ENCODE measurements at regions not wholly inside any gene's neighbourhood (a gene's known extent, or its start where the extent isn't known, plus 50 kb on each side); places are given as distances from the start of the nearest gene placed in this dataset.

DNA sequence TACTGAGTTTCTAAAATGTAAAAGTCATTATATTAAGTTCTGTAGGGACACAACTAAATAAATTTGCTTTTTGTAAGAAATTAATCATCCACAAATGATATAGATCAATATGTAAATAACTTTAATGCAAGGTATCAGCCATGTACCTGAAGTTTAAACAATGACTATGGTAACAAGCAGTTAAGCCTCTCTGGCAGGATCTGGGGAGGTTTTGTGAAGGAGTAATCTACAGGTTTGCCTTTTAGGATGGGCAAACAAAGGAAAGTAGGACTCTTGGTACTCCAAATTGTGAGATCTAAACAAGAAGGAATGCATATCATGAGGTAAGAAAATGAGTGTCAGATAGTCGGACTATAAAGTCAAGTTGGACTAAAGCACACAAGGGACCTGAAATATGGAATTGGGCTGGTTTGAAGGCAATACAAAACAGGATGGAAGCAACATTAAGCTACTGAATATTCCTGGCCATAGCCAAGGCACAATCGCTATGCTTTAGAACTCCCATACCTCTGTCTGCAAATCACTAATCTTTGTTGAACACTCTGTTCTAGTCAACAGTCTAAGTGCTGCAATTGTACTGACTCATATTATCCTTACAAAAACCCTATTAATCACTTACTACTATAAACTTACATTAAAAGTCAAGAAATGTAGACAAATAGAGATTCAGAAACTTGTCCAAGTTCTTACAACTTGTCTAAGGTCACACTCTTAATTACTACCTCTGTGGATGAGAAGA lies 412.8 kb downstream of the DIPK2A start:
- TF ChIP-seq, protein P1, sequence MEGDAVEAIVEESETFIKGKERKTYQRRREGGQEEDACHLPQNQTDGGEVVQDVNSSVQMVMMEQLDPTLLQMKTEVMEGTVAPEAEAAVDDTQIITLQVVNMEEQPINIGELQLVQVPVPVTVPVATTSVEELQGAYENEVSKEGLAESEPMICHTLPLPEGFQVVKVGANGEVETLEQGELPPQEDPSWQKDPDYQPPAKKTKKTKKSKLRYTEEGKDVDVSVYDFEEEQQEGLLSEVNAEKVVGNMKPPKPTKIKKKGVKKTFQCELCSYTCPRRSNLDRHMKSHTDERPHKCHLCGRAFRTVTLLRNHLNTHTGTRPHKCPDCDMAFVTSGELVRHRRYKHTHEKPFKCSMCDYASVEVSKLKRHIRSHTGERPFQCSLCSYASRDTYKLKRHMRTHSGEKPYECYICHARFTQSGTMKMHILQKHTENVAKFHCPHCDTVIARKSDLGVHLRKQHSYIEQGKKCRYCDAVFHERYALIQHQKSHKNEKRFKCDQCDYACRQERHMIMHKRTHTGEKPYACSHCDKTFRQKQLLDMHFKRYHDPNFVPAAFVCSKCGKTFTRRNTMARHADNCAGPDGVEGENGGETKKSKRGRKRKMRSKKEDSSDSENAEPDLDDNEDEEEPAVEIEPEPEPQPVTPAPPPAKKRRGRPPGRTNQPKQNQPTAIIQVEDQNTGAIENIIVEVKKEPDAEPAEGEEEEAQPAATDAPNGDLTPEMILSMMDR (conservative IDR thresholded peaks at IDR 0.05; ENCODE audit: low read depth in 2 of 2), result no peak
- TF ChIP-seq, protein P2, sequence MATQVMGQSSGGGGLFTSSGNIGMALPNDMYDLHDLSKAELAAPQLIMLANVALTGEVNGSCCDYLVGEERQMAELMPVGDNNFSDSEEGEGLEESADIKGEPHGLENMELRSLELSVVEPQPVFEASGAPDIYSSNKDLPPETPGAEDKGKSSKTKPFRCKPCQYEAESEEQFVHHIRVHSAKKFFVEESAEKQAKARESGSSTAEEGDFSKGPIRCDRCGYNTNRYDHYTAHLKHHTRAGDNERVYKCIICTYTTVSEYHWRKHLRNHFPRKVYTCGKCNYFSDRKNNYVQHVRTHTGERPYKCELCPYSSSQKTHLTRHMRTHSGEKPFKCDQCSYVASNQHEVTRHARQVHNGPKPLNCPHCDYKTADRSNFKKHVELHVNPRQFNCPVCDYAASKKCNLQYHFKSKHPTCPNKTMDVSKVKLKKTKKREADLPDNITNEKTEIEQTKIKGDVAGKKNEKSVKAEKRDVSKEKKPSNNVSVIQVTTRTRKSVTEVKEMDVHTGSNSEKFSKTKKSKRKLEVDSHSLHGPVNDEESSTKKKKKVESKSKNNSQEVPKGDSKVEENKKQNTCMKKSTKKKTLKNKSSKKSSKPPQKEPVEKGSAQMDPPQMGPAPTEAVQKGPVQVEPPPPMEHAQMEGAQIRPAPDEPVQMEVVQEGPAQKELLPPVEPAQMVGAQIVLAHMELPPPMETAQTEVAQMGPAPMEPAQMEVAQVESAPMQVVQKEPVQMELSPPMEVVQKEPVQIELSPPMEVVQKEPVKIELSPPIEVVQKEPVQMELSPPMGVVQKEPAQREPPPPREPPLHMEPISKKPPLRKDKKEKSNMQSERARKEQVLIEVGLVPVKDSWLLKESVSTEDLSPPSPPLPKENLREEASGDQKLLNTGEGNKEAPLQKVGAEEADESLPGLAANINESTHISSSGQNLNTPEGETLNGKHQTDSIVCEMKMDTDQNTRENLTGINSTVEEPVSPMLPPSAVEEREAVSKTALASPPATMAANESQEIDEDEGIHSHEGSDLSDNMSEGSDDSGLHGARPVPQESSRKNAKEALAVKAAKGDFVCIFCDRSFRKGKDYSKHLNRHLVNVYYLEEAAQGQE (IDR thresholded peaks at IDR 0.05; ENCODE audit: unreplicated experiment), result no peak
- no peak for TF ChIP-seq EZH2 (IDR thresholded peaks at IDR 0.05; ENCODE audit: low read depth, unreplicated experiment)
- no peak for TF ChIP-seq POLR2AphosphoS5 (IDR thresholded peaks at IDR 0.05; ENCODE audit: low read depth)
- no peak for TF ChIP-seq ZNF331 (CRISPR knock-in tag; IDR thresholded peaks at IDR 0.05; ENCODE audit: low read depth)
- TF ChIP-seq ZNF114 (CRISPR knock-in tag; IDR thresholded peaks at IDR 0.05), result no peak
- no peak for TF ChIP-seq EZH2phosphoT487 (IDR thresholded peaks at IDR 0.05; ENCODE audit: unreplicated experiment)
- no peak for TF ChIP-seq JUNB (IDR thresholded peaks at IDR 0.05; ENCODE audit: unreplicated experiment)
- TF ChIP-seq, protein P3, sequence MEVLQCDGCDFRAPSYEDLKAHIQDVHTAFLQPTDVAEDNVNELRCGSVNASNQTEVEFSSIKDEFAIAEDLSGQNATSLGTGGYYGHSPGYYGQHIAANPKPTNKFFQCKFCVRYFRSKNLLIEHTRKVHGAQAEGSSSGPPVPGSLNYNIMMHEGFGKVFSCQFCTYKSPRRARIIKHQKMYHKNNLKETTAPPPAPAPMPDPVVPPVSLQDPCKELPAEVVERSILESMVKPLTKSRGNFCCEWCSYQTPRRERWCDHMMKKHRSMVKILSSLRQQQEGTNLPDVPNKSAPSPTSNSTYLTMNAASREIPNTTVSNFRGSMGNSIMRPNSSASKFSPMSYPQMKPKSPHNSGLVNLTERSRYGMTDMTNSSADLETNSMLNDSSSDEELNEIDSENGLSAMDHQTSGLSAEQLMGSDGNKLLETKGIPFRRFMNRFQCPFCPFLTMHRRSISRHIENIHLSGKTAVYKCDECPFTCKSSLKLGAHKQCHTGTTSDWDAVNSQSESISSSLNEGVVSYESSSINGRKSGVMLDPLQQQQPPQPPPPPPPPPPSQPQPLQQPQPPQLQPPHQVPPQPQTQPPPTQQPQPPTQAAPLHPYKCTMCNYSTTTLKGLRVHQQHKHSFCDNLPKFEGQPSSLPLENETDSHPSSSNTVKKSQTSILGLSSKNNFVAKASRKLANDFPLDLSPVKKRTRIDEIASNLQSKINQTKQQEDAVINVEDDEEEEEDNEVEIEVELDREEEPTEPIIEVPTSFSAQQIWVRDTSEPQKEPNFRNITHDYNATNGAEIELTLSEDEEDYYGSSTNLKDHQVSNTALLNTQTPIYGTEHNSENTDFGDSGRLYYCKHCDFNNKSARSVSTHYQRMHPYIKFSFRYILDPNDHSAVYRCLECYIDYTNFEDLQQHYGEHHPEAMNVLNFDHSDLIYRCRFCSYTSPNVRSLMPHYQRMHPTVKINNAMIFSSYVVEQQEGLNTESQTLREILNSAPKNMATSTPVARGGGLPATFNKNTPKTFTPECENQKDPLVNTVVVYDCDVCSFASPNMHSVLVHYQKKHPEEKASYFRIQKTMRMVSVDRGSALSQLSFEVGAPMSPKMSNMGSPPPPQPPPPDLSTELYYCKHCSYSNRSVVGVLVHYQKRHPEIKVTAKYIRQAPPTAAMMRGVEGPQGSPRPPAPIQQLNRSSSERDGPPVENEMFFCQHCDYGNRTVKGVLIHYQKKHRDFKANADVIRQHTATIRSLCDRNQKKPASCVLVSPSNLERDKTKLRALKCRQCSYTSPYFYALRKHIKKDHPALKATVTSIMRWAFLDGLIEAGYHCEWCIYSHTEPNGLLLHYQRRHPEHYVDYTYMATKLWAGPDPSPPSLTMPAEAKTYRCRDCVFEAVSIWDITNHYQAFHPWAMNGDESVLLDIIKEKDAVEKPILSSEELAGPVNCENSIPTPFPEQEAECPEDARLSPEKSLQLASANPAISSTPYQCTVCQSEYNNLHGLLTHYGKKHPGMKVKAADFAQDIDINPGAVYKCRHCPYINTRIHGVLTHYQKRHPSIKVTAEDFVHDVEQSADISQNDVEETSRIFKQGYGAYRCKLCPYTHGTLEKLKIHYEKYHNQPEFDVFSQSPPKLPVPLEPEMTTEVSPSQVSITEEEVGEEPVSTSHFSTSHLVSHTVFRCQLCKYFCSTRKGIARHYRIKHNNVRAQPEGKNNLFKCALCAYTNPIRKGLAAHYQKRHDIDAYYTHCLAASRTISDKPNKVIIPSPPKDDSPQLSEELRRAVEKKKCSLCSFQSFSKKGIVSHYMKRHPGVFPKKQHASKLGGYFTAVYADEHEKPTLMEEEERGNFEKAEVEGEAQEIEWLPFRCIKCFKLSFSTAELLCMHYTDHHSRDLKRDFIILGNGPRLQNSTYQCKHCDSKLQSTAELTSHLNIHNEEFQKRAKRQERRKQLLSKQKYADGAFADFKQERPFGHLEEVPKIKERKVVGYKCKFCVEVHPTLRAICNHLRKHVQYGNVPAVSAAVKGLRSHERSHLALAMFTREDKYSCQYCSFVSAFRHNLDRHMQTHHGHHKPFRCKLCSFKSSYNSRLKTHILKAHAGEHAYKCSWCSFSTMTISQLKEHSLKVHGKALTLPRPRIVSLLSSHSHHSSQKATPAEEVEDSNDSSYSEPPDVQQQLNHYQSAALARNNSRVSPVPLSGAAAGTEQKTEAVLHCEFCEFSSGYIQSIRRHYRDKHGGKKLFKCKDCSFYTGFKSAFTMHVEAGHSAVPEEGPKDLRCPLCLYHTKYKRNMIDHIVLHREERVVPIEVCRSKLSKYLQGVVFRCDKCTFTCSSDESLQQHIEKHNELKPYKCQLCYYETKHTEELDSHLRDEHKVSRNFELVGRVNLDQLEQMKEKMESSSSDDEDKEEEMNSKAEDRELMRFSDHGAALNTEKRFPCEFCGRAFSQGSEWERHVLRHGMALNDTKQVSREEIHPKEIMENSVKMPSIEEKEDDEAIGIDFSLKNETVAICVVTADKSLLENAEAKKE (CRISPR knock-in tag; IDR thresholded peaks at IDR 0.05), result no peak
- no peak for TF ChIP-seq STAT1 (IDR thresholded peaks at IDR 0.05; ENCODE audit: unreplicated experiment)
